NT2/D1 (cell line): ENCODE measurements at regions not wholly inside any gene's neighbourhood (a gene's known extent, or its start where the extent isn't known, plus 50 kb on each side); places are given as distances from the start of the nearest gene placed in this dataset.

Experiments
- SUZ12 ChIP-seq: IDR thresholded peaks from 2 replicates; pipeline ENCODE4 v1.6.1; 2011; ENCODE audit not compliant: insufficient read length, insufficient read depth; ENCODE audit errors: extremely low read depth
- YY1 ChIP-seq: IDR thresholded peaks from 2 replicates; pipeline ENCODE4 v1.6.1; 2011; ENCODE audit not compliant: insufficient read length, insufficient read depth

- TF ChIP-seq YY1 (no peak), SUZ12 (no peak)
Measured at GRCh38 chr18:47480166-47480565, 228.7 kb upstream of the SKOR2 start.
